IPS-NIHi7 (cell line): ENCODE measurements at regions not wholly inside any gene's neighbourhood (a gene's known extent, or its start where the extent isn't known, plus 50 kb on each side); places are given as distances from the start of the nearest gene placed in this dataset.
"Not testable (repeated sequence)": the region's sequence is repeated elsewhere in the genome, so short reads cannot be mapped to it uniquely, and the experiment has no call there.

Experiments
- DNase-seq: peaks from one replicate; pipeline ENCODE4 v3.0.0; 2012; ENCODE audit warnings: mixed read lengths; ENCODE audit errors: extremely low spot score

GRCh38 chr12:14032191-14032590, 50.8 kb upstream of the GRIN2B start:
- DNase-seq, result not testable (repeated sequence)

DNA sequence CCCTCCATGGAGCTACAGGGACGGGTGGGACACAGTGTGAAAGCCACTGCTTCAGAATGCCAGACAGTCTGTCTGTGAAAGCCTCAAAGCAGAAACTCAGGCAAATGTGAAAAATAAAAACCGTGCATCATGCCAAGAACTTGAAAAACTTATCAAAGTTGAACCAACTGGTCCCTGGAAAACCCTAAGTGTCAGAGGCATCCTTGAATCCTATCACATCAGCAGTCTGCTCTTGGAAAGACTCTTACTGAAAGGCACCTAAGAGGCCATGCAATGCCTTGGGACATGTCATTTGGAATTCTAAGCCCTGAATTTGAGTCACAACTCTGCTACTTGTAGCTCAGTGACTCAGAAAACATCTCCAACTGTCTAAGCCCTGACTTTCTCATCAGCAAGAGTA, 62.4 kb upstream of the GRIN2B start:
- no peak for DNase-seq

GRCh38 chr12:14048941-14049545, 67.6 kb upstream of the GRIN2B start:
- DNase-seq, result no peak

- DNase-seq, result no peak
These were observed 76.5 kb upstream of the GRIN2B start for GRCh38 chr12:14057895-14058294.

GRCh38 chr12:14058717-14059116, 77.3 kb upstream of the GRIN2B start:
- no peak for DNase-seq

- DNase-seq, result no peak
These were observed 78.1 kb upstream of the GRIN2B start for GRCh38 chr12:14059548-14059947.

GRCh38 chr12:14065616-14066015, 84.2 kb upstream of the GRIN2B start:
- no peak for DNase-seq

DNA sequence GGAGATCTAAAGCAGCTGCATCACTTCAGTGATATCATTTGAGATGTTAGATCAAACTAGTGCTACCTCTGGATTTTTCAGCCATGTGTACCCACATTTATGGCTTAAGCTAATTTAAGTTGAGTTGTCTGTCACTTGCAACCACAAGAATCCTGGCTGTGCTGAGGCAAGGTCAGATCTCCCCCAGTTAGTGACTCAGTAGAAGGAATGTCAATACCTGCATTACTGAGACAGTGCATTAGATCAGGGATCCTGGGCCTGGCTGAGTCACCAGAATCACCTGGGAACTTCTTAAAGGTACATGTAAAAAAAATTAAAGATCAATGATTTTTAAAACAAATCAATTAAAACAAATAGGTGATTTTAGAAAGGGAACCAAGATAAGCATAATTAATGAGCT, 84.6 kb upstream of the GRIN2B start:
- DNase-seq, result no peak

GRCh38 chr12:14068961-14069360, 87.6 kb upstream of the GRIN2B start:
- DNase-seq, result no peak

- no peak for DNase-seq
These were observed 90.4 kb upstream of the GRIN2B start for GRCh38 chr12:14071833-14072232.

- no peak for DNase-seq
These were observed 91.6 kb upstream of the GRIN2B start for GRCh38 chr12:14072987-14073386.

GRCh38 chr12:14075797-14076393, 94.5 kb upstream of the GRIN2B start:
- no peak for DNase-seq

DNA sequence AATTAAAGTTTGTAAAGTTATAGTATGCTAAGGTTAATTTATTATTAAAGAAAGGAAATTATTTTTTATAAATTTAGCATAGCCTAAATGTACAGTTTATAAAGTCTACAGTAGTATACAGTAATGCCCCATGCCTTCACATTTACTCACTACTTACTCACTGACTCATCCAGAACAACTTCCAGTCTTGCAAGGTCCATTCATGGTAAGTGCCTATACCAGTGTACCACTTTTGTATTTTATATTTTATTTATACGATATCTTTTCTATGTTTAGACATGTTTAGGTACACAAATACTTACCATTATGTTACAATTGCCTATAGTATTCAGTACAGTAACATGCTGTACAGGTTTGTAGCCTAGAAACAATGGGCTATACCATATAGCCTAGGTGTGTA, 95.1 kb upstream of the GRIN2B start:
- no peak for DNase-seq

- DNase-seq, result no peak
These were observed 105.4 kb upstream of the GRIN2B start for GRCh38 chr12:14086838-14087237.

DNA sequence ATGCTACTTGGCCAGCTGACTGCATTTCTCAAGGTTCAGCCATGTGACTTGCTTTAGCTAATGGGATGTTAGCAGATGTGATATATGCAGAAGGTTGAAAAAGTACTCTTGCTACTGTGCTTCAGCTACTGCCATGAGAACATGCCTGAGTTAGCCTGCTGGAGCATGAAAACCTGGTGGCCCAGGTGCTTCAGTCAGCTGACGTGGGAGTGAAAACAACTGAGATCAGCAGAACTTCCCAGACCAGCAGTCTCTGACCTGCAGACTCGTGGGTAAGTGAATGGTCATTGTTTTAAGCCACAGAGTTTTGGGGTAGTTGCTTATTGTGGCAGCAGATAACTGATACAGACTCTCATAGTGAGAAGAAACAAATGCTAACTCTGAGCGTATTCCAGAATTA, 118.6 kb upstream of the GRIN2B start:
- DNase-seq, result no peak

DNA sequence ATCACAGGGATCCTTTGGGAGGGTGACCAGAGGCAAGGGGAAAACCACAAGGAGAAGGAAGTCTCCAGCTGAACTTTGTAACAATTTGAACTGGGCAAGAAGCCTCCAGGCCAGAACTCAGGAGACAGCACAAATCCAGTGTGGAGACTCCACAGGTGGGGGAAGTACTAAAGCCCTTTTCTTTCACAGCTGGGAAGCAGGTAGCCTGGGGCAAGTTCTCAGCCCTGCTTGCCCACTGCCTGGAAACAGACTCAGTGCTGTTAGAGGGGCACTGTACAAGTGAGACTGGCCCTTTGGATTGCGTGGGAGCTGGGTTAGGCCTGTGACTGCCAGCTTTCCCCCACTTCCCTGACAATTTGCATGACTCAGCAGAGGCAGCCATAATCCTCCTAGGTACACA, 120.2 kb upstream of the GRIN2B start:
- DNase-seq, result not testable (repeated sequence)

GRCh38 chr12:14111230-14111865, 129.9 kb upstream of the GRIN2B start:
- DNase-seq, result peak; percentile 71

DNA sequence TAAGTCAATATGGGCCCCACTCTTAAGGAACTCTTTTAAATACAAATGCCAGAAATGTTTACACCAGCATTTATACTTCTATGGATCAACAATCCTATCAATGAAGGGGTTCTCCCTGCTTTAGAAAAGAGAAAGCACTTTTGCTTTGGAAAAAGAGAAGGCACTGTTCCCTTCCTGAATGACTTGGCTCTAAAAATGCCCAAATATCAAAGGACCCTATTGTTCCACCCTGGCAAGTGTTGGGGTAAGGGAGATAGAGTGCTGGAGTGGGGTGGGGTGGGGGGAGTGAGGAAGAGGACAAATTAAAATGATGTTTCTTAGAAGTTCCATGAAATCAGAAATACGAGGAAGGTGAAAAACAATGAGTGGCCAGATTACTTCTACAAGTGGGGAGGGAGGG, 131.6 kb upstream of the GRIN2B start:
- no peak for DNase-seq

DNA sequence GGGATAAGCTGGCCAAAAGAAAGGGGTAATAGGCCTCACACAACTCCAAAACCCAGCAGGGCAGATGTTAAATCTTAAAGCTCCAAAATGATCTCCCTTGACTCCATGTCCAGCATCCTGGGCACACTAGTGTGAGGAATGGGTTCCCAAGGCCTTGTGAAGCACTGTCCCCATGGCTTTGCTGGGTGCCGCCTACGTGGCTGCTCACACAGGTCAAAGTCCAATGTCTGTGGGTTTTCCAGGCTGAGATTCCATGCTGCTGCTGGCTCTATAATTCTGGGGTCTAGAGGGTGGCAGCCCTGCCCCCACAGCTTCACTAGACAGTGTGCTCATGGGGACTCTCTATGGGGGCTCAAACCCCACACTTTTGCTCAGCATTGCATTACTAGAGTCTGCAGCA, 145.3 kb upstream of the GRIN2B start:
- DNase-seq, result no peak

GRCh38 chr12:14129611-14130195, 148.3 kb upstream of the GRIN2B start:
- DNase-seq, result no peak

DNA sequence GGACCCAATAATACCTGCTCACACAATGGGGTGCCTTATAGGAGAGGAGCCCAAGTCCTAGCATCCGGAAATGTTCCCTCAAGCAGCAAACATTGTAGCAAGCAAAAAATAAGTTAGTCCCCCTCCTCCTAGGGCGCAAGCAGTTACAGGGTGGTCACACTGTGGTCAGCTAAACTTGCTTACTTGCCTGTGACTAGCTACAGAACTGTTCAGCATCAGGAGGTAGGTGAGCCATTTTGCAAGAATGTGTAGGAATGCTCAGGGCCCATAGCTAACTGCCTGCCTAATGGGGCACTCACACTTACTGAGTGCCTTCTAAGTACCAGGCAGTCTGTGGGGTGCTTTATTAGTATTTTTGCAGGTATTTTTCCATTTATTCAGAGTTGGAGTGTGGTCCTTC, 154.6 kb upstream of the GRIN2B start:
- DNase-seq, result no peak

DNA sequence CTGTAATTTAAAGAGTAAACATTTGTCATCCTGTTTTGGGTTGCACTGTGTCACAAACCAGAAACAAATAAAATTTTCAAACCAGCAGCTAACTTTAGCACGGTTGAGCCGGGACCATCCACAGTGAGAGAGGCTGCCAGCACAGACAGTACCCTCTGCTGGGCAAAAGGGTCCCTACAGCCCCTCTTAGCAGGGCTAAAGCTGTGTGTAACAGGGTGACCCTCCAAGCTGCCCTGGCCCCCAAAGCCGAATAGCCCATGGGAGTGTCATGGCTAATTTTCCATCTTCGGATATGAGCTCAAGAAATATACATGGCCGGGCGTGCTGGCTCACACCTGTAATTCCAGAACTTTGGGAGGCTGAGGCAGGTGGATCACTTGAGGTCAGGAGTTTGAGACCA, 157.1 kb upstream of the GRIN2B start:
- DNase-seq, result peak; percentile 62
